HL-60 (cell line): ENCODE measurements at regions not wholly inside any gene's neighbourhood (a gene's known extent, or its start where the extent isn't known, plus 50 kb on each side); places are given as distances from the start of the nearest gene placed in this dataset.
"Not testable (repeated sequence)": the region's sequence is repeated elsewhere in the genome, so short reads cannot be mapped to it uniquely, and the experiment has no call there.

Experiments used
- DNase-seq, 2 experiments: peaks; one replicate each; pipeline ENCODE4 v3.0.0-alpha.2; 2010 to 2020; ENCODE audit warnings: low read depth in 1 of 2, low spot score in 1 of 2
- H3K27ac ChIP-seq: fragments of 250-450 bp; sonication (Bioruptor Pico); replicated peaks from 2 replicates; pipeline ENCODE4 v1.5.1; 2020; ENCODE audit warnings: mild to moderate bottlenecking, moderate library complexity
- H3K27me3 ChIP-seq: fragments of 250-450 bp; sonication (Bioruptor Pico); 2 replicates; pipeline ENCODE4 v1.5.1; 2021; ENCODE audit warnings: mild to moderate bottlenecking, moderate library complexity; ENCODE audit not compliant: insufficient read depth, poor library complexity, severe bottlenecking
- H3K4me3 ChIP-seq: replicated peaks from 2 replicates; pipeline ENCODE4 v1.5.1; 2011; ENCODE audit warnings: mild to moderate bottlenecking, control low read depth, low read length; ENCODE audit not compliant: insufficient read depth
- GABPA ChIP-seq: IDR thresholded peaks from 2 replicates; pipeline ENCODE4 v1.6.1; 2012; ENCODE audit warnings: low read depth
- POLR2AphosphoS5 ChIP-seq: IDR thresholded peaks from 2 replicates; pipeline ENCODE4 v1.6.1; 2012; ENCODE audit warnings: low read depth
- SPI1 ChIP-seq: IDR thresholded peaks from 2 replicates; pipeline ENCODE4 v1.6.1; 2012; ENCODE audit warnings: low read depth, mild to moderate bottlenecking, borderline replicate concordance
- TF ChIP-seq, protein P1 (sequence below): IDR thresholded peaks from one replicate; pipeline ENCODE4 v1.5.1; 2011; ENCODE audit warnings: low read length, control low read depth, inconsistent platforms; ENCODE audit not compliant: insufficient read depth
- TF ChIP-seq, protein P2 (sequence below): IDR thresholded peaks from 2 replicates; pipeline ENCODE4 v1.6.1; 2012; ENCODE audit warnings: low read depth; ENCODE audit not compliant: insufficient replicate concordance

DNA sequence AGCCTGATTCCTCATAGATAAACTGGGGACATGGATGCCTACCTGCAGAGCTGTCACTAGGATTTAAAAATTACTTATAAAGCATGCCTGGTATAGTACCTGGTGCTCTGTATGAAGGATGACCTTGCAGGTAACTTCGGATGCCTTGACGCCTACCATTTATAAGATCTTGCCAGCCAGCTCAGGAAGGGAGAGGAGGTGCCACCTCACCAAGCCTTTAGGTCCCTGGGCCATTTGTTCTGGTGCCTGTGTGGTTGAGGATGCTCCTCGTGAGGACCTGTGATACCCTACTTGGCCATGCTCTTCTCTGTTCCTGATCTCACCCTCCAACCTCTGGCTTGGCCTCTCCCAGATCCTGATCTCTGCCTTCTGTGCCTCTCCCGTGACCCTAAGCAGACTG, 85.2 kb downstream of the FDX1 start:
- TF ChIP-seq POLR2AphosphoS5 (no peak), SPI1 (no peak), GABPA (no peak)
- TF ChIP-seq, protein P1, sequence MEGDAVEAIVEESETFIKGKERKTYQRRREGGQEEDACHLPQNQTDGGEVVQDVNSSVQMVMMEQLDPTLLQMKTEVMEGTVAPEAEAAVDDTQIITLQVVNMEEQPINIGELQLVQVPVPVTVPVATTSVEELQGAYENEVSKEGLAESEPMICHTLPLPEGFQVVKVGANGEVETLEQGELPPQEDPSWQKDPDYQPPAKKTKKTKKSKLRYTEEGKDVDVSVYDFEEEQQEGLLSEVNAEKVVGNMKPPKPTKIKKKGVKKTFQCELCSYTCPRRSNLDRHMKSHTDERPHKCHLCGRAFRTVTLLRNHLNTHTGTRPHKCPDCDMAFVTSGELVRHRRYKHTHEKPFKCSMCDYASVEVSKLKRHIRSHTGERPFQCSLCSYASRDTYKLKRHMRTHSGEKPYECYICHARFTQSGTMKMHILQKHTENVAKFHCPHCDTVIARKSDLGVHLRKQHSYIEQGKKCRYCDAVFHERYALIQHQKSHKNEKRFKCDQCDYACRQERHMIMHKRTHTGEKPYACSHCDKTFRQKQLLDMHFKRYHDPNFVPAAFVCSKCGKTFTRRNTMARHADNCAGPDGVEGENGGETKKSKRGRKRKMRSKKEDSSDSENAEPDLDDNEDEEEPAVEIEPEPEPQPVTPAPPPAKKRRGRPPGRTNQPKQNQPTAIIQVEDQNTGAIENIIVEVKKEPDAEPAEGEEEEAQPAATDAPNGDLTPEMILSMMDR: no peak
- TF ChIP-seq, protein P2, sequence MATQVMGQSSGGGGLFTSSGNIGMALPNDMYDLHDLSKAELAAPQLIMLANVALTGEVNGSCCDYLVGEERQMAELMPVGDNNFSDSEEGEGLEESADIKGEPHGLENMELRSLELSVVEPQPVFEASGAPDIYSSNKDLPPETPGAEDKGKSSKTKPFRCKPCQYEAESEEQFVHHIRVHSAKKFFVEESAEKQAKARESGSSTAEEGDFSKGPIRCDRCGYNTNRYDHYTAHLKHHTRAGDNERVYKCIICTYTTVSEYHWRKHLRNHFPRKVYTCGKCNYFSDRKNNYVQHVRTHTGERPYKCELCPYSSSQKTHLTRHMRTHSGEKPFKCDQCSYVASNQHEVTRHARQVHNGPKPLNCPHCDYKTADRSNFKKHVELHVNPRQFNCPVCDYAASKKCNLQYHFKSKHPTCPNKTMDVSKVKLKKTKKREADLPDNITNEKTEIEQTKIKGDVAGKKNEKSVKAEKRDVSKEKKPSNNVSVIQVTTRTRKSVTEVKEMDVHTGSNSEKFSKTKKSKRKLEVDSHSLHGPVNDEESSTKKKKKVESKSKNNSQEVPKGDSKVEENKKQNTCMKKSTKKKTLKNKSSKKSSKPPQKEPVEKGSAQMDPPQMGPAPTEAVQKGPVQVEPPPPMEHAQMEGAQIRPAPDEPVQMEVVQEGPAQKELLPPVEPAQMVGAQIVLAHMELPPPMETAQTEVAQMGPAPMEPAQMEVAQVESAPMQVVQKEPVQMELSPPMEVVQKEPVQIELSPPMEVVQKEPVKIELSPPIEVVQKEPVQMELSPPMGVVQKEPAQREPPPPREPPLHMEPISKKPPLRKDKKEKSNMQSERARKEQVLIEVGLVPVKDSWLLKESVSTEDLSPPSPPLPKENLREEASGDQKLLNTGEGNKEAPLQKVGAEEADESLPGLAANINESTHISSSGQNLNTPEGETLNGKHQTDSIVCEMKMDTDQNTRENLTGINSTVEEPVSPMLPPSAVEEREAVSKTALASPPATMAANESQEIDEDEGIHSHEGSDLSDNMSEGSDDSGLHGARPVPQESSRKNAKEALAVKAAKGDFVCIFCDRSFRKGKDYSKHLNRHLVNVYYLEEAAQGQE: no peak
- Histone ChIP-seq H3K4me3 (no peak overlapping the region), H3K27ac (no peak overlapping the region), H3K27me3 (no peaks in the 10 kb centered on the region)
- DNase-seq: no peak

DNA sequence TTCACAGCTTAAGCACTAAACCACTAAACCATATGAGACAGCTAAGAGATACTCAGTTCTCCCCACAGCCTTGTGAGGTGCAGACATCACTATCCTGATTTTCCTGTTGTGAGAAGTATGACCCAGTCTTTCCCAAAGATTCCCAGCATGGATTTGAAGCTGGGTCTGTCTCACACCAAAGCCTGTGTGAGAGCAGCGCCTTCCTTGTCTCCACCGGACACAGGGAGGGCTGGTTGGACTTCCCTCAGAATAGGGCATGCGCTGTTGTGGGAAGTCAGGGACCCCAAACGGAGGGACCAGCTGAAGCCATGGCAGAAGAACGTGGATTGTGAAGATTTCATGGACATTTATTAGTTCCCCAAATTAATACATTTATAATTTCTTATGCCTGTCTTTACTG, 87.6 kb downstream of the FDX1 start:
- not testable (repeated sequence) for H3K27me3 ChIP-seq, DNase-seq, H3K4me3 ChIP-seq

DNA sequence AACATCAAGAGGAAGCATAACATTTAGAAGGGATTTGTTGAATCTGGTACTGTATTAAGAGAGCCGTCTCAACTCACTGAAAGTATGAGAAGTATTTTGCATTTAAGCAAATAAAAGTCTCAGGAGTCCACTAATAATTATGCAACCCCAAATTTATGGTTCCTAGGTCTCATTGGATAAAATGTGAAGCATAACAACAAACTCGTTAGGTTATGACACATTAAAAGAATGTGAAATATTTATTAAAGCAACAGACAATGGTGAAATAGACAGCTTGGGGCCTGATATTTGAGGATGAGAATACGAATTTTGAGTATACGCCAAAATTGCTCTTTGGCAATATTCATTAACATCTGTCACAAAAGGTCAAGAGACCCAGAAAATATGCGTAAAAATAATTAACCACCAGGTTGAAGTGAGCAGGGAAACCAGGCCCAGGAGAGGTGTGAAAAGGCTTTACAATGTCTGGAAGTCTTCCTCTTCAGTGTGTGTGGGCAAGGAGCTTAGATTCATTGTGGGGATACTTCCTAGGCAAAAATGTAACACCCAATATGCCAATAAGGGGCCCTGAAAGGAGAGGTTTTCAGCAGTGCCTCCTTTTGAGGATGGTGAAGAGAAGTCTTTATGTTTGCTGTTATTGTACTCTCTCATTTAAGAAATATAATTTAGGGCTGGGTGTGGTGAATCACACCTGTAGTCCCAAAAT, 89.2 kb downstream of the FDX1 start:
- no peak overlapping the region for H3K4me3 ChIP-seq
- TF ChIP-seq SPI1 (no peak), POLR2AphosphoS5 (no peak), GABPA (no peak)
- TF ChIP-seq, protein P1: no peak
- TF ChIP-seq, protein P2: no peak
- H3K27ac ChIP-seq: no peak overlapping the region
- H3K27me3 ChIP-seq: no peaks in the 10 kb centered on the region
- DNase-seq: no peak

More for the DNA sequence above, 87.6 kb downstream of the FDX1 start:
- H3K27ac ChIP-seq: not testable (repeated sequence)

DNA sequence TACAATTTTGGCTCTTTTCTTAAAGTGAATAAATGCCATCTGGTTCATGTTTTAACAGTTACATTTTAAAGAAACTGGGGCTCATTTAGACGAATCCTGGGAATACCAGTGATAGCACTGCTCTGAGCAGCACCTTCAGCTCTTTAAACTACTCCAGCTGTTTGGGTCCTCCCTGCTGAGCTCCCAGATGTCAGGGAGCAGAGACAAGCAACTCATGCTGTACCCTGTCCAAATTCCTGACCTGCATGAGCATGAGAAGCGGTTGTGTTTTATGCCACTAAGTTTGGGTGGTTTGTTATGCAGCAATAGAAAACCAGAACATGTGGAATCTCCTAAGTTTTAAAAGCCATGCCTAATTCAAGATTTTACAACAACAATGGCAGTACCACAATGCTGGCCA, 90.0 kb downstream of the FDX1 start:
- H3K27ac ChIP-seq: no peak overlapping the region
- TF ChIP-seq POLR2AphosphoS5: no peak
- no peak for TF ChIP-seq GABPA
- TF ChIP-seq, protein P1: no peak
- DNase-seq: no peak
- no peaks in the 10 kb centered on the region for H3K27me3 ChIP-seq
- no peak overlapping the region for H3K4me3 ChIP-seq
